Spinal cord (tissue), 9 donors: ENCODE measurements at regions not wholly inside any gene's neighbourhood (a gene's known extent, or its start where the extent isn't known, plus 50 kb on each side); places are given as distances from the start of the nearest gene placed in this dataset.

Experiments used
- DNase-seq, 6 donors: peaks; one replicate each; pipeline versions ENCODE4 v3.0.0 to v3.0.0-alpha.2; 2013 to 2015; ENCODE audit warnings: low spot score in 6 of 6, low read depth in 4 of 6
- H3K27ac ChIP-seq: one replicate; pipeline ENCODE4 v1.5.1; 2013; ENCODE audit warnings: low read depth, low read length, control low read depth
- H3K27me3 ChIP-seq: one replicate; pipeline ENCODE4 v1.6.1; 2013; ENCODE audit warnings: low read length; ENCODE audit not compliant: control insufficient read depth, insufficient read depth
- H3K36me3 ChIP-seq: one replicate; pipeline ENCODE4 v1.6.1; 2013; ENCODE audit warnings: low read length; ENCODE audit not compliant: control insufficient read depth, insufficient read depth
- H3K4me1 ChIP-seq: one replicate; pipeline ENCODE4 v1.6.1; 2013; ENCODE audit warnings: low read length; ENCODE audit not compliant: control insufficient read depth, insufficient read depth
- H3K4me3 ChIP-seq: one replicate; pipeline ENCODE4 v1.5.1; 2013; ENCODE audit warnings: low read depth, low read length, control low read depth
- H3K9me3 ChIP-seq: one replicate; pipeline ENCODE4 v1.6.1; 2013; ENCODE audit warnings: low read length; ENCODE audit not compliant: control insufficient read depth, insufficient read depth
- WGBS: methylation state at CpG from one replicate; pipeline ENCODE4 v1.1.5; 2013; ENCODE audit warnings: missing lambda C conversion rate; ENCODE audit not compliant: insufficient coverage; 5-methylcytosine and 5-hydroxymethylcytosine counted together
- donor health status: healthy.

DNA sequence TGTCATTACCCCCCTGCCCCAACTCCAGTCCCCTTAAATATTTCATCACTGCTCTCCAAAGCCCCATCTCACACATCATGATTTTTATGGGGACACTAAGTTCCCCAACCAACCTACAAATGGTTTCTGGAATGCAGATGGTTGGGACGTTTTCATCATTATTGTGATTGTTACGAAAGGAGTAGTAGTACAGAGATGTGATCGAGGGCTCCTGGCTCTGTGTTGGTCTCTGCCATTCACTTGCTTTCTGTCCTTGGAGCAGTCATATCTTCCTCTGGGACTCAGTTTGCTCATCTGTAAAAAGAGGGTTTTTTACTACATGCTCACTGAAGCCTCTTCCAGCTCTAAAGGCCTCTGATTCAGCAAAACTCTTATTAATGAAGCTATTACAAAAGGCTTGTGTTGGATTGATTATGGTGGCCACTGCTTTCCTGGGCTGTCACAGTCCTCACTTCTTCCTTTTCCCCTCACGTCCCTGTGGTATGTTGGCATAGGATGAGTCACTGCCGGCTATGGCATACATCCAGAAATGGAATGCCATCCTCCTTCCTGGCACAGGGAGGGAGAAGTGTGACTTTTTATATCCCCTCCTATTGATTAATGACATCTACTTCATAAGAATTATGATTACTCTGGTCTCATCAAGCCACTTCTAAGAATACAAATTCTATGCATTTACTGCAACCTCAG is 593.7 kb downstream of the METTL15 start:
- WGBS, result 100% methylated on average over 2 of the region's 5 CpGs
- H3K36me3 ChIP-seq, result no peaks in the 10 kb centered on the region
- DNase-seq, result no peak
- H3K9me3 ChIP-seq, result no peaks in the 10 kb centered on the region
- H3K27me3 ChIP-seq, result no peaks in the 10 kb centered on the region
- no peak overlapping the region for H3K27ac ChIP-seq
- H3K4me3 ChIP-seq, result no peak overlapping the region
- H3K4me1 ChIP-seq, result no peaks in the 10 kb centered on the region

GRCh38 chr11:28699701-28700100 is 591.5 kb downstream of the METTL15 start:
- no peaks in the 10 kb centered on the region for H3K4me1 ChIP-seq
- no peak overlapping the region for H3K4me3 ChIP-seq
- DNase-seq, result no peak
- H3K27me3 ChIP-seq, result no peaks in the 10 kb centered on the region
- H3K36me3 ChIP-seq, result no peaks in the 10 kb centered on the region
- H3K27ac ChIP-seq, result no peak overlapping the region
- H3K9me3 ChIP-seq, result no peaks in the 10 kb centered on the region

DNA sequence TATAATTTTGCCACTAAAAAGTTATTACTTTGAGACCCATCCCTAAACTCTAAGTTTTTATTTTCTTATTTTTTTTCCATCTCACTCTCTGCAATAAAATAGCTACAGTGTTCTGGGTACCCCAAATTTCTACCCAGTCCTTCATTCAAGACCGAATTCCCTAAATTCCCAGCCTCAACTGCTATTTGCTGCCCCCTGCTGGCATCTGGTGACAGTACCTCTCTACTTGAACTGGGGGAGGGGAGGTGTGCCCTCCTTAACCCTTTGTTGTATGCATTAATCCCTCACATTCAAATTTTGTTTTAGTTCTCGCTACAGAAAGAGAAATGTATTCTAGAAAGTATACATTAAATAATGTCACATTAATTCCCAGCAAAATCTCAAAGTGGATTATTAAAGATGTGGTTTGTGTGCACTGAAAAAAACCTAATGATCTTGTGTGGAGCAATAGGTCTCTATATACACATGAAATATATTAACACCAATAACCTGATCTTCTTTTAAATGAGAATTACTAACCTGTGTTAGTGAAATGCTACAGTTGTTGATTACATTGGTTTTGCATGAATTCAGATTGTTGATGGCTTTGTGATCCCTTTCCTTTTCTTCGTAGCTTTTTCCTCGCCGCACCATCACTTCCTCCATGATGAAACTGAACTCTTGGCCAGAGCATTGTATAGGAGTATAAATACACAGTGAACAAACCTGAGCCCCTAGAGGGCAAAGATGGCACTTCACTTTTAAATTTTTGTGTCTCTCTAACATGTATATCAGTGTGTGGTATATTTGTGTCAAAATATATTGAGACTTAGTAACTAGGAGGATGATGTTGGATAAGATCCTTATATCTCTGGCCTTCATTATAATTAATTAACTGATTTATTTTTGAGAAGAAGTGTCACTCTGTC is 590.0 kb downstream of the METTL15 start:
- DNase-seq, result peak; percentile 4 to 89 (median 56)
- WGBS, result no CpG with 5 or more reads among the region's 5 CpGs
- Histone ChIP-seq H3K4me1 (no peaks in the 10 kb centered on the region), H3K9me3 (no peaks in the 10 kb centered on the region), H3K27me3 (no peaks in the 10 kb centered on the region), H3K4me3 (no peak overlapping the region), H3K27ac (no peak overlapping the region), H3K36me3 (no peaks in the 10 kb centered on the region)

GRCh38 chr11:28696591-28696990 is 588.4 kb downstream of the METTL15 start:
- Histone ChIP-seq H3K27me3 (no peaks in the 10 kb centered on the region), H3K9me3 (no peaks in the 10 kb centered on the region), H3K4me3 (no peak overlapping the region), H3K36me3 (no peaks in the 10 kb centered on the region), H3K27ac (no peak overlapping the region), H3K4me1 (no peaks in the 10 kb centered on the region)
- DNase-seq, result no peak
- WGBS, result 90% methylated on average over 1 of the region's 1 CpG

- Histone ChIP-seq H3K4me1 (no peaks in the 10 kb centered on the region), H3K27me3 (no peaks in the 10 kb centered on the region), H3K4me3 (no peak overlapping the region), H3K27ac (no peak overlapping the region), H3K9me3 (no peaks in the 10 kb centered on the region), H3K36me3 (no peaks in the 10 kb centered on the region)
- WGBS, result 100% methylated on average over 1 of the region's 2 CpGs
- DNase-seq, result no peak
These were observed 582.6 kb downstream of the METTL15 start for GRCh38 chr11:28690746-28691145.

- no peaks in the 10 kb centered on the region for H3K9me3 ChIP-seq
- no peak overlapping the region for H3K27ac ChIP-seq
- WGBS, result 31% methylated on average over 2 of the region's 4 CpGs
- DNase-seq, result no peak
- H3K4me3 ChIP-seq, result no peak overlapping the region
- H3K27me3 ChIP-seq, result no peaks in the 10 kb centered on the region
- H3K36me3 ChIP-seq, result no peaks in the 10 kb centered on the region
- no peaks in the 10 kb centered on the region for H3K4me1 ChIP-seq
These were observed 575.9 kb downstream of the METTL15 start for GRCh38 chr11:28684011-28684586.

- Histone ChIP-seq H3K36me3 (no peaks in the 10 kb centered on the region), H3K4me3 (no peak overlapping the region), H3K4me1 (no peaks in the 10 kb centered on the region), H3K9me3 (no peaks in the 10 kb centered on the region), H3K27me3 (no peaks in the 10 kb centered on the region), H3K27ac (no peak overlapping the region)
- WGBS, result 100% methylated on average over 2 of the region's 3 CpGs
- DNase-seq, result no peak
These were observed 571.7 kb downstream of the METTL15 start for GRCh38 chr11:28679795-28680468.

DNA sequence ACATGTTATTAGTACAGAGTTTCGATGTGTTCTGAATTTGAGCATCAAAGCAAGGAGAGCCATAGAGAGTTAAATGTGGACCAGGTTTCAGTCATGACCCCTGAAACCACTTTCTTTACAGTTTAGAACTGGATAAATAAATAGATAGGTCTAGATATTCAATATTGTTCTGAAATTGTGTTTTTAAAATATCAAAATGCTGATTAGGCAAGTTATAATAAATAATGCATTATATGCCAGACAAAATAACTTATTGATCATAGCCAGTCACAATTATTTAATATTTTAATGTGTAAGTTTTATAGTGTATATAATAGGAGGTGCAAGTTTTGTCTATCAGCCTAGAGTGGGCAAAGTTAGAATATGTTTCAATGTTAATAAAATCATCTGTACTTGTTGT is 569.5 kb downstream of the METTL15 start:
- no peak for DNase-seq
- no CpG with 5 or more reads among the region's 1 CpG for WGBS
- no peaks in the 10 kb centered on the region for H3K9me3 ChIP-seq

GRCh38 chr11:28675183-28675582 is 567.0 kb downstream of the METTL15 start:
- no peak for DNase-seq
- no peaks in the 10 kb centered on the region for H3K27me3 ChIP-seq
- no peaks in the 10 kb centered on the region for H3K9me3 ChIP-seq
- WGBS, result no CpG with 5 or more reads among the region's 2 CpGs
- H3K4me3 ChIP-seq, result no peak overlapping the region
- no peaks in the 10 kb centered on the region for H3K4me1 ChIP-seq
- no peak overlapping the region for H3K27ac ChIP-seq
- no peaks in the 10 kb centered on the region for H3K36me3 ChIP-seq

More for the DNA sequence above, 569.5 kb downstream of the METTL15 start:
- Histone ChIP-seq H3K36me3 (no peaks in the 10 kb centered on the region), H3K27ac (no peak overlapping the region), H3K27me3 (no peaks in the 10 kb centered on the region), H3K4me3 (no peak overlapping the region), H3K4me1 (no peaks in the 10 kb centered on the region)
